A549 (cell line): ENCODE measurements at regions not wholly inside any gene's neighbourhood (a gene's known extent, or its start where the extent isn't known, plus 50 kb on each side); places are given as distances from the start of the nearest gene placed in this dataset.

Experiments used
- ATAC-seq, 2 experiments: fragments of 200-7000 bp in 1 of 2; fragments of >200 bp in 1 of 2; cut with Nextera tagmentation in 1 of 2; cut with Tn5 transposase in 1 of 2; 3 replicates each; pipeline versions ENCODE4 v1.8.0 to v1.9.1; 2018 to 2020; ENCODE audit warnings: mild to moderate bottlenecking in 1 of 2, moderate library complexity in 1 of 2
- CTCF ChIA-PET: fragments of 300-600 bp; sonication (Branson Sonifier 250); formaldehyde crosslinking; extraction: SDS; loops from one replicate; lab custom pipeline; 2021; ENCODE audit warnings: antibody characterized with exemption, inconsistent platforms; lab: Yijun Ruan, JAX
- POLR2A ChIA-PET: fragments of 350-600 bp; formaldehyde crosslinking; extraction: SDS; loops from one replicate; lab custom pipeline; 2021; ENCODE audit warnings: antibody characterized with exemption, inconsistent platforms; lab: Yijun Ruan, JAX
- DNase-seq, 2 experiments: peaks; one replicate each; pipeline versions ENCODE4 v3.0.0 to v3.0.0-alpha.2; 2011 to 2016; ENCODE audit warnings: low read depth in 1 of 2, low spot score in 1 of 2
- FAIRE-seq: peaks from 2 replicates; lab custom pipeline; 2011; peaks lifted over from hg19 to GRCh38; lab: Jason Lieb, UNC
- H3K27ac ChIP-seq, 2 experiments: fragments of >200 bp; sonication (Bioruptor Twin); formaldehyde crosslinking; 3 replicates each; pipeline ENCODE4 v1.5.1; 2016 to 2017
- H3K4me1 ChIP-seq: fragments of >200 bp; sonication (Bioruptor Twin); formaldehyde crosslinking; 3 replicates; pipeline ENCODE4 v1.6.1; 2016
- H3K4me2 ChIP-seq: fragments of >200 bp; sonication (Bioruptor Twin); formaldehyde crosslinking; 3 replicates; pipeline ENCODE4 v1.6.1; 2016
- H3K4me3 ChIP-seq: fragments of >200 bp; sonication (Bioruptor Twin); formaldehyde crosslinking; 3 replicates; pipeline ENCODE4 v1.5.1; 2016
- H3K9me3 ChIP-seq: fragments of >200 bp; sonication (Bioruptor Twin); formaldehyde crosslinking; 3 replicates; pipeline ENCODE4 v1.6.1; 2016
- CBX8 ChIP-seq: fragments of 200-600 bp; sonication (generic); IDR thresholded peaks from 2 replicates; pipeline ENCODE4 v1.6.1; 2016
- CHD2 ChIP-seq: fragments of 150-350 bp; IDR thresholded peaks from 2 replicates; pipeline ENCODE4 v1.6.1; 2014; ENCODE audit warnings: low read length; ENCODE audit not compliant: partially characterized antibody
- CHD4 ChIP-seq: fragments of 200-600 bp; sonication (generic); IDR thresholded peaks from 2 replicates; pipeline ENCODE4 v1.6.1; 2016; ENCODE audit warnings: antibody characterized with exemption, mild to moderate bottlenecking, borderline replicate concordance
- EHF ChIP-seq: fragments of 250-450 bp; sonication (Bioruptor Pico); IDR thresholded peaks from 2 replicates; pipeline ENCODE4 v1.5.0; 2020; ENCODE audit warnings: mild to moderate bottlenecking
- FOSL2 ChIP-seq, 2 experiments: fragments of 450-650 bp in 1 of 2; fragments of >200 bp in 1 of 2; sonication (Bioruptor Twin) in 1 of 2; formaldehyde crosslinking; IDR thresholded peaks; 2 replicates each; pipeline versions ENCODE4 v1.5.0 to v1.6.1; 2016 to 2020; ENCODE audit warnings: mild to moderate bottlenecking in 1 of 2, moderate library complexity in 1 of 2
- GATA3 ChIP-seq: IDR thresholded peaks from 2 replicates; pipeline ENCODE4 v1.6.1; 2012; ENCODE audit warnings: borderline replicate concordance
- HOXB5 ChIP-seq: fragments of 250-450 bp; sonication (Bioruptor Pico); IDR thresholded peaks from 2 replicates; pipeline ENCODE4 v1.5.0; 2020; ENCODE audit warnings: mild to moderate bottlenecking, moderate library complexity
- KDM1A ChIP-seq: fragments of 200-600 bp; sonication (generic); IDR thresholded peaks from 2 replicates; pipeline ENCODE4 v1.6.1; 2016; ENCODE audit warnings: low read depth, mild to moderate bottlenecking
- MYC ChIP-seq: IDR thresholded peaks from 2 replicates; pipeline ENCODE4 v1.6.1; 2012; ENCODE audit warnings: mild to moderate bottlenecking, inconsistent platforms, low read length, improper control_type of control experiment, borderline replicate concordance
- NFE2L2 ChIP-seq: fragments of 150-350 bp; conservative IDR thresholded peaks from 2 replicates; pipeline ENCODE4 v1.6.1; 2014; ENCODE audit warnings: low read length
- NR3C1 ChIP-seq: fragments of >200 bp; sonication (Bioruptor Twin); formaldehyde crosslinking; IDR thresholded peaks from 3 replicates; pipeline ENCODE4 v1.6.1; 2017
- PHF8 ChIP-seq: fragments of 200-600 bp; sonication (generic); IDR thresholded peaks from 2 replicates; pipeline ENCODE4 v1.6.1; 2016; ENCODE audit warnings: low read depth, mild to moderate bottlenecking, antibody characterized with exemption, moderate library complexity, borderline replicate concordance
- RARB ChIP-seq: fragments of 250-450 bp; sonication (Bioruptor Pico); IDR thresholded peaks from 2 replicates; pipeline ENCODE4 v1.8.0; 2021; ENCODE audit warnings: mild to moderate bottlenecking, moderate library complexity
- TP53 ChIP-seq: fragments of 250-450 bp; sonication (Bioruptor Pico); IDR thresholded peaks from 2 replicates; pipeline ENCODE4 v1.5.0; 2021; ENCODE audit warnings: mild to moderate bottlenecking, moderate library complexity
- ZC3H11A ChIP-seq: fragments of 450-650 bp; IDR thresholded peaks from 2 replicates; pipeline ENCODE4 v1.6.1; 2014; ENCODE audit warnings: antibody characterized with exemption, mild to moderate bottlenecking
- WGBS: methylation state at CpG from one replicate; pipeline ENCODE4 v1.1.6; 2017; ENCODE audit errors: missing lambda C conversion rate; 5-methylcytosine and 5-hydroxymethylcytosine counted together
- TF ChIP-seq, protein P1 (sequence below): fragments of >200 bp; sonication (Bioruptor Twin); formaldehyde crosslinking; IDR thresholded peaks from 3 replicates; pipeline ENCODE4 v1.6.1; 2016
- TF ChIP-seq, protein P2 (sequence below): IDR thresholded peaks from 2 replicates; pipeline ENCODE4 v1.6.1; 2012
- TF ChIP-seq, protein P3 (sequence below): fragments of 450-650 bp; IDR thresholded peaks from 2 replicates; pipeline ENCODE4 v1.6.1; 2014; ENCODE audit warnings: antibody characterized with exemption
- TF ChIP-seq, protein P4 (sequence below): fragments of >200 bp; sonication (Bioruptor Twin); formaldehyde crosslinking; IDR thresholded peaks from 3 replicates; pipeline ENCODE4 v1.5.1; 2016
- TF ChIP-seq, protein P5 (sequence below): fragments of 200-600 bp; sonication (generic); IDR thresholded peaks from 2 replicates; pipeline ENCODE4 v1.6.1; 2016; ENCODE audit warnings: antibody characterized with exemption, mild to moderate bottlenecking, moderate library complexity
- TF ChIP-seq, protein P6 (sequence below): fragments of 250-450 bp; sonication (Bioruptor Pico); IDR thresholded peaks from 2 replicates; pipeline ENCODE4 v1.5.0; 2021; ENCODE audit warnings: mild to moderate bottlenecking, moderate library complexity, borderline replicate concordance
- TF ChIP-seq, protein P7 (sequence below): IDR thresholded peaks from 2 replicates; pipeline ENCODE4 v1.6.1; 2012; ENCODE audit warnings: low read depth, borderline replicate concordance
- TF ChIP-seq, protein P8 (sequence below): fragments of 250-450 bp; sonication (Bioruptor Pico); IDR thresholded peaks from 2 replicates; pipeline ENCODE4 v1.5.0; 2020; ENCODE audit warnings: low read depth, mild to moderate bottlenecking, moderate library complexity

DNA sequence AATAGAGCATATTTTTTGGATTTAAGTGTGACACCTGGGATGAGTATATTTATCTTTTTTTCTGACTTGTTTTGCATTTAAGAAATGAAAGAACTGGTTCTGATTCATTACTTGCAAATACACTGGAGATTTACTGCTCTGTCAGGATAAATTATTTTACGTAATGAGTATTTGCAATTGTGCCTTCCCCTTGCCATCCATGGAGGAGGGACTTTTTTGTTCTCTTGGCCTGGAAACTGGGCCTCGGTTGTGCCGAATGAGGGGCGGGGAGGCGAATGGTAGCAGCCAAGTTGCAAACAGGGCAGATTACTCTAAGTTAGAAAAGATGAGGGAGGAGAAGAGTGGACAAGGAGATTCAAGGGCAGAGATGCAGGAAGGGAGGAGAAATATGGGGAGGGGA, 308.7 kb downstream of the ATP23 start:
- FAIRE-seq = no peak
- no peaks in the 10 kb centered on the region for H3K9me3 ChIP-seq
- DNase-seq = no peak
- 94% methylated on average over 5 of the region's 5 CpGs for WGBS
- ChIA-PET CTCF (interaction anchor here (0.8 kb wide), 1 partner anchor 9 kb away, joined by 3 read pairs; no protein-coding TSS in a partner anchor), POLR2A (no interaction called here)
- H3K4me3 ChIP-seq = no peak overlapping the region
- TF ChIP-seq, protein P1, sequence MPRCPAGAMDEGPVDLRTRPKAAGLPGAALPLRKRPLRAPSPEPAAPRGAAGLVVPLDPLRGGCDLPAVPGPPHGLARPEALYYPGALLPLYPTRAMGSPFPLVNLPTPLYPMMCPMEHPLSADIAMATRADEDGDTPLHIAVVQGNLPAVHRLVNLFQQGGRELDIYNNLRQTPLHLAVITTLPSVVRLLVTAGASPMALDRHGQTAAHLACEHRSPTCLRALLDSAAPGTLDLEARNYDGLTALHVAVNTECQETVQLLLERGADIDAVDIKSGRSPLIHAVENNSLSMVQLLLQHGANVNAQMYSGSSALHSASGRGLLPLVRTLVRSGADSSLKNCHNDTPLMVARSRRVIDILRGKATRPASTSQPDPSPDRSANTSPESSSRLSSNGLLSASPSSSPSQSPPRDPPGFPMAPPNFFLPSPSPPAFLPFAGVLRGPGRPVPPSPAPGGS = no peak
- TF ChIP-seq RARB (CRISPR knock-in tag) = no peak
- no peak for TF ChIP-seq CBX8
- TF ChIP-seq, protein P2, sequence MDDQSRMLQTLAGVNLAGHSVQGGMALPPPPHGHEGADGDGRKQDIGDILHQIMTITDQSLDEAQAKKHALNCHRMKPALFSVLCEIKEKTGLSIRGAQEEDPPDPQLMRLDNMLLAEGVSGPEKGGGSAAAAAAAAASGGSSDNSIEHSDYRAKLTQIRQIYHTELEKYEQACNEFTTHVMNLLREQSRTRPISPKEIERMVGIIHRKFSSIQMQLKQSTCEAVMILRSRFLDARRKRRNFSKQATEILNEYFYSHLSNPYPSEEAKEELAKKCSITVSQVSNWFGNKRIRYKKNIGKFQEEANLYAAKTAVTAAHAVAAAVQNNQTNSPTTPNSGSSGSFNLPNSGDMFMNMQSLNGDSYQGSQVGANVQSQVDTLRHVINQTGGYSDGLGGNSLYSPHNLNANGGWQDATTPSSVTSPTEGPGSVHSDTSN = no peak
- TF ChIP-seq NR3C1 = no peak
- TF ChIP-seq, protein P3, sequence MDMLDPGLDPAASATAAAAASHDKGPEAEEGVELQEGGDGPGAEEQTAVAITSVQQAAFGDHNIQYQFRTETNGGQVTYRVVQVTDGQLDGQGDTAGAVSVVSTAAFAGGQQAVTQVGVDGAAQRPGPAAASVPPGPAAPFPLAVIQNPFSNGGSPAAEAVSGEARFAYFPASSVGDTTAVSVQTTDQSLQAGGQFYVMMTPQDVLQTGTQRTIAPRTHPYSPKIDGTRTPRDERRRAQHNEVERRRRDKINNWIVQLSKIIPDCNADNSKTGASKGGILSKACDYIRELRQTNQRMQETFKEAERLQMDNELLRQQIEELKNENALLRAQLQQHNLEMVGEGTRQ = no peak
- no peaks in the 10 kb centered on the region for H3K4me1 ChIP-seq
- H3K4me2 ChIP-seq = no peak overlapping the region
- H3K27ac ChIP-seq = no peak overlapping the region
- ATAC-seq = no peak

DNA sequence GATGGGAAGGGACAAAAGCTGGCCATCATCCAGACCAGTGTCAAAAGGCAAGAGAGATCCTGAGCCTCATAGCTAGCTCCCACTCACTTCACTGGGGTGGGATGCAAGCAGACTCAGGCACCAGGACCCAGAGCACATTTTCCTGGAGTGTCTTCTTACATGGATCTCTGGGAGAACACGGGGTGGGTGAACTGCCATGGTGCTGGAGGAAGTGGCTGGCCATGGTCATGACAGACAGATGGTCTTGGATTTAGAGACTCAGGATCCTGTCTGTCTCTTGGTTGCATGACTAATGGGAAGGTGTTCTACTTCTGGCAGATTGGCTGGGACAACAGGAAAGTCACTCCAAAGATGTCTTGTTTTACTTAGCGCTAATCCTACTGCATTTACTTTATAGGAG, 311.5 kb downstream of the ATP23 start:
- ChIA-PET CTCF (interaction anchor here (1.2 kb wide), 1 partner anchor 11 kb away, joined by 4 read pairs; no protein-coding TSS in a partner anchor), POLR2A (no interaction called here)
- Histone ChIP-seq H3K27ac (no peak overlapping the region), H3K4me1 (no peaks in the 10 kb centered on the region), H3K4me2 (no peak overlapping the region), H3K9me3 (no peaks in the 10 kb centered on the region), H3K4me3 (no peak overlapping the region)
- DNase-seq = no peak
- TF ChIP-seq TP53 (CRISPR knock-in tag) = no peak
- no peak for TF ChIP-seq CHD2
- TF ChIP-seq EHF (CRISPR knock-in tag) = no peak
- no peak for TF ChIP-seq PHF8
- TF ChIP-seq NFE2L2 = no peak
- no peak for TF ChIP-seq FOSL2 (IDR thresholded peaks at IDR 0.05)
- TF ChIP-seq FOSL2 (CRISPR knock-in tag; IDR thresholded peaks at IDR 0.05) = no peak
- TF ChIP-seq CHD4 = no peak
- TF ChIP-seq, protein P4, sequence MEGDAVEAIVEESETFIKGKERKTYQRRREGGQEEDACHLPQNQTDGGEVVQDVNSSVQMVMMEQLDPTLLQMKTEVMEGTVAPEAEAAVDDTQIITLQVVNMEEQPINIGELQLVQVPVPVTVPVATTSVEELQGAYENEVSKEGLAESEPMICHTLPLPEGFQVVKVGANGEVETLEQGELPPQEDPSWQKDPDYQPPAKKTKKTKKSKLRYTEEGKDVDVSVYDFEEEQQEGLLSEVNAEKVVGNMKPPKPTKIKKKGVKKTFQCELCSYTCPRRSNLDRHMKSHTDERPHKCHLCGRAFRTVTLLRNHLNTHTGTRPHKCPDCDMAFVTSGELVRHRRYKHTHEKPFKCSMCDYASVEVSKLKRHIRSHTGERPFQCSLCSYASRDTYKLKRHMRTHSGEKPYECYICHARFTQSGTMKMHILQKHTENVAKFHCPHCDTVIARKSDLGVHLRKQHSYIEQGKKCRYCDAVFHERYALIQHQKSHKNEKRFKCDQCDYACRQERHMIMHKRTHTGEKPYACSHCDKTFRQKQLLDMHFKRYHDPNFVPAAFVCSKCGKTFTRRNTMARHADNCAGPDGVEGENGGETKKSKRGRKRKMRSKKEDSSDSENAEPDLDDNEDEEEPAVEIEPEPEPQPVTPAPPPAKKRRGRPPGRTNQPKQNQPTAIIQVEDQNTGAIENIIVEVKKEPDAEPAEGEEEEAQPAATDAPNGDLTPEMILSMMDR = no peak
- TF ChIP-seq, protein P5, sequence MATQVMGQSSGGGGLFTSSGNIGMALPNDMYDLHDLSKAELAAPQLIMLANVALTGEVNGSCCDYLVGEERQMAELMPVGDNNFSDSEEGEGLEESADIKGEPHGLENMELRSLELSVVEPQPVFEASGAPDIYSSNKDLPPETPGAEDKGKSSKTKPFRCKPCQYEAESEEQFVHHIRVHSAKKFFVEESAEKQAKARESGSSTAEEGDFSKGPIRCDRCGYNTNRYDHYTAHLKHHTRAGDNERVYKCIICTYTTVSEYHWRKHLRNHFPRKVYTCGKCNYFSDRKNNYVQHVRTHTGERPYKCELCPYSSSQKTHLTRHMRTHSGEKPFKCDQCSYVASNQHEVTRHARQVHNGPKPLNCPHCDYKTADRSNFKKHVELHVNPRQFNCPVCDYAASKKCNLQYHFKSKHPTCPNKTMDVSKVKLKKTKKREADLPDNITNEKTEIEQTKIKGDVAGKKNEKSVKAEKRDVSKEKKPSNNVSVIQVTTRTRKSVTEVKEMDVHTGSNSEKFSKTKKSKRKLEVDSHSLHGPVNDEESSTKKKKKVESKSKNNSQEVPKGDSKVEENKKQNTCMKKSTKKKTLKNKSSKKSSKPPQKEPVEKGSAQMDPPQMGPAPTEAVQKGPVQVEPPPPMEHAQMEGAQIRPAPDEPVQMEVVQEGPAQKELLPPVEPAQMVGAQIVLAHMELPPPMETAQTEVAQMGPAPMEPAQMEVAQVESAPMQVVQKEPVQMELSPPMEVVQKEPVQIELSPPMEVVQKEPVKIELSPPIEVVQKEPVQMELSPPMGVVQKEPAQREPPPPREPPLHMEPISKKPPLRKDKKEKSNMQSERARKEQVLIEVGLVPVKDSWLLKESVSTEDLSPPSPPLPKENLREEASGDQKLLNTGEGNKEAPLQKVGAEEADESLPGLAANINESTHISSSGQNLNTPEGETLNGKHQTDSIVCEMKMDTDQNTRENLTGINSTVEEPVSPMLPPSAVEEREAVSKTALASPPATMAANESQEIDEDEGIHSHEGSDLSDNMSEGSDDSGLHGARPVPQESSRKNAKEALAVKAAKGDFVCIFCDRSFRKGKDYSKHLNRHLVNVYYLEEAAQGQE = no peak
- TF ChIP-seq MYC = no peak
- TF ChIP-seq GATA3 = no peak
- TF ChIP-seq, protein P6, sequence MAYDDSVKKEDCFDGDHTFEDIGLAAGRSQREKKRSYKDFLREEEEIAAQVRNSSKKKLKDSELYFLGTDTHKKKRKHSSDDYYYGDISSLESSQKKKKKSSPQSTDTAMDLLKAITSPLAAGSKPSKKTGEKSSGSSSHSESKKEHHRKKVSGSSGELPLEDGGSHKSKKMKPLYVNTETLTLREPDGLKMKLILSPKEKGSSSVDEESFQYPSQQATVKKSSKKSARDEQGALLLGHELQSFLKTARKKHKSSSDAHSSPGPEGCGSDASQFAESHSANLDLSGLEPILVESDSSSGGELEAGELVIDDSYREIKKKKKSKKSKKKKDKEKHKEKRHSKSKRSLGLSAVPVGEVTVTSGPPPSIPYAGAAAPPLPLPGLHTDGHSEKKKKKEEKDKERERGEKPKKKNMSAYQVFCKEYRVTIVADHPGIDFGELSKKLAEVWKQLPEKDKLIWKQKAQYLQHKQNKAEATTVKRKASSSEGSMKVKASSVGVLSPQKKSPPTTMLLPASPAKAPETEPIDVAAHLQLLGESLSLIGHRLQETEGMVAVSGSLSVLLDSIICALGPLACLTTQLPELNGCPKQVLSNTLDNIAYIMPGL (CRISPR knock-in tag) = no peak
- no peak for TF ChIP-seq HOXB5
- TF ChIP-seq, protein P7, sequence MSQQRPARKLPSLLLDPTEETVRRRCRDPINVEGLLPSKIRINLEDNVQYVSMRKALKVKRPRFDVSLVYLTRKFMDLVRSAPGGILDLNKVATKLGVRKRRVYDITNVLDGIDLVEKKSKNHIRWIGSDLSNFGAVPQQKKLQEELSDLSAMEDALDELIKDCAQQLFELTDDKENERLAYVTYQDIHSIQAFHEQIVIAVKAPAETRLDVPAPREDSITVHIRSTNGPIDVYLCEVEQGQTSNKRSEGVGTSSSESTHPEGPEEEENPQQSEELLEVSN = no peak
- TF ChIP-seq KDM1A = no peak
- TF ChIP-seq, protein P8, sequence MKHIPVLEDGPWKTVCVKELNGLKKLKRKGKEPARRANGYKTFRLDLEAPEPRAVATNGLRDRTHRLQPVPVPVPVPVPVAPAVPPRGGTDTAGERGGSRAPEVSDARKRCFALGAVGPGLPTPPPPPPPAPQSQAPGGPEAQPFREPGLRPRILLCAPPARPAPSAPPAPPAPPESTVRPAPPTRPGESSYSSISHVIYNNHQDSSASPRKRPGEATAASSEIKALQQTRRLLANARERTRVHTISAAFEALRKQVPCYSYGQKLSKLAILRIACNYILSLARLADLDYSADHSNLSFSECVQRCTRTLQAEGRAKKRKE (CRISPR knock-in tag) = no peak
- no peak for TF ChIP-seq ZC3H11A
- WGBS = 8% methylated on average over 2 of the region's 2 CpGs
- ATAC-seq = no peak
- FAIRE-seq = no peak
